HG02938 (cell line): ENCODE measurements at regions not wholly inside any gene's neighbourhood (a gene's known extent, or its start where the extent isn't known, plus 50 kb on each side); places are given as distances from the start of the nearest gene placed in this dataset.
"Not testable (repeated sequence)": the region's sequence is repeated elsewhere in the genome, so short reads cannot be mapped to it uniquely, and the experiment has no call there.

Experiments used
- ATAC-seq: cut with Tn5 transposase; IDR thresholded peaks from one replicate; pipeline ENCODE4 v1.9.1; 2021; ENCODE audit warnings: mild to moderate bottlenecking, moderate library complexity; ENCODE audit not compliant: unreplicated experiment

DNA sequence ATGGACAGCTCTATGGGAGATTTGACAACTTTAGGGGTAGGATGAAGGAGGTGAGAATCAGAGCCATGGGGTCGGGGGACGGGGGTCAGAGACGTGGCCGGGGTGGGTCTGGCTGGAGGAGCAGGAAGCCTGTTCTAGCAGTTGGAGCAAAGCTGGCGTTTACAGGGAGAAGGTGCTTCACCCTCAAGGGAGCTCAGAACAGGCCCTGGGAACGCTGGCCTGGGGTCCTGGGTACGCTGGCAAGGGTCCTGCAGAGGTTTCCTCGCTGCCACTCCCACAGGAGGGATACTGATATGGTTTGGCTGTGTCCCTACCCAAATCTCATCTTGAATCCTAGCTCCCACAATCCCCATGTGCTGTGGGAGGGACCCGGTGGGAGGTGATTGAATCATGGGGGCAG, 205.0 kb upstream of the ARL4C start:
- no peak for ATAC-seq

DNA sequence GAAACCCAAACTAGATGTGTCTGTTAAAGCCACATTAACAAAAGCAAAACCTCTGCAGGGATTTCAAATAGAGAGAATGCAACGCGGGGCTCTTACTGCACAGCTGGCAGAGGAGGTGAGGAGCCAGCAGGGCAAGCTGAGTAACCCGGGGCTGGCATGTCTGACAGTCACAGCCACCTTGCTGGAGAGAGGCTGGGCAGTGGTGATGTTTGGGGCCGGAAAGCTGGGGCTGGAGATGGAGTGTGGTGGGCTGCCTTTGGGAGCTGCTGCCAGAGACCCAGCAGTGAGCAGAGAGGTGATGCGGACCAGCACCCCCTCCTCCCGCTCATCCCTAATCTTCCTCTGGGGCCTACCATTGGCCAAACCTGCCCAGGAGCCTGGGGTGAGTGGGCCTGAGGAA, 204.5 kb upstream of the ARL4C start:
- ATAC-seq: no peak

DNA sequence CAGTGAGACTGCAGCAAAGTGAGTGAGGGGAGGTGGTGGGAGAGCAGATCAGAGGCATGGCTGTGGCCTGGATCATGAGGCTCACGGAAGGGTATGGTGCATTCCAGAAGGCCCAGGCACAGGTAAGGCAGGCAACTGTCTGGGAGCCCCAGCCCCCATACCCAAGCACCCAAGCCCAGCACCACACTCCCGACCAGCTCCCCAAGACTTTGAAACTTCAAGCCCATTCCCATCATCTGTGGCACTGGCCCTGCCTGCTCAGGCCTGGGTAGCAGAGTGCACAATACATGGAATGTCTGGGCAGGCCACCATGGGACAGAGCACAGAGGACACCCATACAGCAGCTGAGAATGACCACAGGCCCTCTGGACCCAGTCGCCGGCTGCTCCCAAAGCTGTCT, 202.6 kb upstream of the ARL4C start:
- ATAC-seq: no peak

DNA sequence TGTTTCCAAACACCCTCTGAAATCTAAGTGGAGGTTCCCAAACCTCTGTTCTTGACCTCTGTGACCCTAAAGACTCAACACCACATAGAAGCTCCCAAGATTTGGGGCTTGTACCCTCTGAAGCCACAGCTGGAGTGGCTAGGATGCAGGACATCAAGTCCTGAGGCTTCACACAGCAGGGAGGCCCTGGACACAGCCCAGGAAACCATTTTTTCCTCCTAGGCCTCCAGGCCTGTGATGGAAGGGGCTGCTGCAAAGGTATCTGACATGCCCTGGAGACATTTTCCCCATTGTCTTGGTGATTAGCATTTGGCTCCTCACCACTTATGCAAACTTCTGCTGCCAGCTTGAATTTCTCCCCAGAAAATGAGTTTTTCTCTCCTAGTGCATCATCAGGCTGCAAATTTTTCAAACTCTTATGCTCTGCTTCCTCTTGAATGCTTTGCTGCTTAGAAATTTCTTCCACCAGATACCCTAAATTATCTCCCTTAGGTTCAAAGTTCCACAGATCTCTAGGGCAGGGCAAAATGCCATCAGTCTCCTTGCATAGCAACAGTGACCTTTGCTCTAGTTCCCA, 200.5 kb upstream of the ARL4C start:
- not testable (repeated sequence) for ATAC-seq

DNA sequence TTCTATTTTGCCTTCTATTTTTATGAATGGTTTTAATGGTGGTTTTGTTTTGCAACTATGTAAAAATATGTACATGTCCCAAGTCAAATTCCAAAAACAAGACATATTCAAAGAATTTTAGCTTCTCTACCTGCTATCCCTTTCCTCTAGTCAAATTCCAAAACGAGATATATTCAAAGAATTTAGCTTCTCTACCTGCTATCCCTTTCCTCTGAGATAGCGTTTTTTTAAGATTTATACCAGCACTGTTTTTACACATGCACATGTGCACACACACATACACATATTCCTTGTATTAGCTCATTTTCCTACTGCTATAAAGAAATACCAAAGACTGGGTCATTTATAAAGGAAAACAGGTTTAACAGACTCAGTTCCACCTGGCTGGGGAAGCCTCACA, 199.1 kb upstream of the ARL4C start:
- no peak for ATAC-seq

DNA sequence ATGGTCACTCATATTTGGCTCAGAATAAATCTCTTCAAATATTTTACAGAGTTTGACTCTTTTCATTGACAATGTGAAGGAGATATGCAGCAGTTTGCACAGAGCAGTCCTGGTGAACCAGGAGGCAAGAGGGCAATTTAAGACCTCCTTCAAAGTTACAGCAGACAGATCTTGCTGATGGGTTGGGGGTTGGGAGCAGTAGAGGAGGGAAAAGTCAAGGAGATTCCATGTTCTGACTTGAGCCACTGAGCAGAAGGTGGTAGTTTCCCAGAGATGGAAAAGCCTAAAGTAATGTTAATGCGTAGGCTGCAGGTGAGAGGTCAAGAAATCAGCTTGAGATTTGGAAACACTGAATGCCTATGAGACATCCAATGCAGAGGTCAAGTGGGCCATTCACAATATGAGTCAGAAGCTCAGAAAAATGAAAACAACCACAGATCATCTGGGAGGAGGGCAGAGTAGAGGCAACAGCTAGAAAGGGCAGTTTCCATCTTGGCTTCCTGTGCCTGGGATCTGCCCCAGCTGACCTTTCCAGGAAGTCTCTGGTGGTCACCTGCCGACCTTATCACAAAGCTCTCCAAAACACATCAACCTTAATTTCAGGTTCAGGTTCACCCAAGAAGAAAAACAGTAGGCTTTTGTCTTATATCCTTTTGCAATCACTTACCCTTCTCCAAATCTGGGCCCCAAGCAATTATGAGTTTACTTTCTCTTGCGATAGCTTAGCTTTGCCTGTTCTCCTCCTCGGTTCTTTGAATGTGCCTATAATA, 197.5 kb upstream of the ARL4C start:
- ATAC-seq: no peak

DNA sequence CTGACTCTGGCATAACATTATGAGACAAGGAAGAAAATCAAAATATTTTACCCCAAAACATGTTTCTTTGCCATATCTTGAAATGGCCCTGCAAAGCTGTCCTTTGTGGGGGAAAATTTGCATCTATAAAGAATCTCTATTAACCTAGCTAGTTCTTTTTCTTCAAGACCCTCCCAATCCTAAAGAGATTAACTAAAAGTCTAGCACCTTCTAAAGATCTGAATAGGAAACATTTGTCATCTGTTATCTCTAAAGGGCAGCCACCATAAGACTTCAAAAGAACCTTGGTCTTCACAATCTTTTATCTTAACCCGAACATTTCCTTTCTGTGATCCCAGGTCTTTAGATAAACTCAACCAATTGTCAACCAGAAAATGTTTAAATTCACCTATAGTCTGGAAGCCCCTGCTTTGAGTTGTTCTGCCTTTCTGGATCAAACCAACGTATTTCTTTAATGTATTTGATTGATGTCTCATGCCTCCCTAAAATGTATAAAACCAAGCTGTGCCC, 196.9 kb upstream of the ARL4C start:
- ATAC-seq: not testable (repeated sequence)

DNA sequence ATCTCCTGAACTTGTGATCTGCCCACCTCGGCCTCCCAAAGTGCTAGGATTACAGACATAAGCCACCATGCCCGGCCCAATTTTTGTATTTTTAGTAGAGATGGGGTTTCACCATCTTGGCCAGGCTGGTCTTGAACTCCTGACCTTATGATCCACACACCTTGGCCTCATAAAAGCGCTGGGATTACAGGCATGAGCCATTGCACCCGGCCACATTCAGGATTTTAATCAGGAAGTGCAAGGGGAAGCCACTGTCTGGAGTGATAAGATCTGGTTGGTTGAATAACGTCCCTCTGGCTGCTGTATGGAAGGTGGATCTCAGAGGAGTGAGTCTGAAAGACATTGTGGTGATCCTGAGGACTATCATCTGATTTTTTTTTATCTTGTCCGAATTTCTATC, 196.3 kb upstream of the ARL4C start:
- ATAC-seq: not testable (repeated sequence)

DNA sequence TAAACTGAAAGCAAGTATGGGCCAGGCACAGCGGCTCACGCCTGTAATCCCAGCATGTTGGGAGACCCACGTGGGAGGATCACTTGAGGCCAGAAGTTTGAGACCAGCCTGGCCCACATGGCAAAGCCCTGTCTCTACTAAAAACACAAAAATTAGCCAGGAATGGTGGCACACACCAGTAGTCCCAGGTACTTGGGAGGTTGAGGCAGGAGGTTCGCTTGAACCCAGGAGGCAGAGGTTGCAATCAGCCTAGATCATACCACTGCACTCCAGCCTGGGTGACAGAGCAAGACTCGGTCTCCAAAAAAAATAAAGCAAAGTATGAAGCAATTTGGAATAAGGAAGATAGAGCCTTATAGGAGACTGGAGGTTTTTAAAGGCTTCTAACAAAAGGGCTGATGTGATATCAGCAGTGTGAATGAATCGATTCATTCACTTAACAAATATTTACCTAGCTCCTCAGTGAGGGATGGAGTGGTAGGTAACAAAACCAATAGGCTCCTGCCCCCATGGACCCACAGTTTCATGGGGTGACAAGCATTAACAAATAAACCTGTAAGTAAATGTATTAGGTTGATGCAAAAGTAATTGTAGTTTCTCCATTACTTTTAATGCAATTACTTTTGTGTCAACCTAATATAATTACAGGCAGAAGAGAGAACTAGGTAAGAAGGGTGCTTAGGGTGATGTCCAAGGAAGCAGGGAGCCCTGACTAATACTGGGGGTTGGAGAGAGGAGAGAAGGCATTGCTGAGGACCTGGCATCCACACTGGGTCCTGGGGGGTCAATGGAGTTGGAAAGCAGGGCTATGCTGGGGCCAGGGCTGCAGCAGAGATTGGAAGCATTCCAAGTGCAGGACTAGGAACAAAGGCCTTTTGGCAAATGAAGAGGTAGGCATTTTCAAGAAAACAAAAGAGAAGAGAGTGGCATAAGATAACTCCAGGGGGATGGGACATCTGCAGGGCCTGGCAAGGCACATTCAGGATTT, 195.4 kb upstream of the ARL4C start:
- ATAC-seq: no peak

DNA sequence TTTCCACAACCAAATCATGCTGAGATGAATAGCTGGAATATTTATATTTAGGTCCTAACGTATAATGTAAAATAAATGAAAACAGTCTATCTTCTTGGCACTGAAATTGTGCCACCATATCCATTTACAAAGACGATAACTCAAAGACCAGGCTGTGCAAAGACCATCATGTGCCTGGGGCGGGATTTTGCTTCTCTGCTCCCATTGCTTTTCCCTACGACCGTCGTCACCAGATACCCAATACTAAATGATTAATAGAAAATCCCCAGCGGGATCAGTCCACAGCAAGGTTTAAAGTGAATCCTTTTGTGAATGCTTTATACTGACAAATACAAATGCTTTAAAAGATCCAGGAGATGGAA, 194.3 kb upstream of the ARL4C start:
- ATAC-seq: no peak

DNA sequence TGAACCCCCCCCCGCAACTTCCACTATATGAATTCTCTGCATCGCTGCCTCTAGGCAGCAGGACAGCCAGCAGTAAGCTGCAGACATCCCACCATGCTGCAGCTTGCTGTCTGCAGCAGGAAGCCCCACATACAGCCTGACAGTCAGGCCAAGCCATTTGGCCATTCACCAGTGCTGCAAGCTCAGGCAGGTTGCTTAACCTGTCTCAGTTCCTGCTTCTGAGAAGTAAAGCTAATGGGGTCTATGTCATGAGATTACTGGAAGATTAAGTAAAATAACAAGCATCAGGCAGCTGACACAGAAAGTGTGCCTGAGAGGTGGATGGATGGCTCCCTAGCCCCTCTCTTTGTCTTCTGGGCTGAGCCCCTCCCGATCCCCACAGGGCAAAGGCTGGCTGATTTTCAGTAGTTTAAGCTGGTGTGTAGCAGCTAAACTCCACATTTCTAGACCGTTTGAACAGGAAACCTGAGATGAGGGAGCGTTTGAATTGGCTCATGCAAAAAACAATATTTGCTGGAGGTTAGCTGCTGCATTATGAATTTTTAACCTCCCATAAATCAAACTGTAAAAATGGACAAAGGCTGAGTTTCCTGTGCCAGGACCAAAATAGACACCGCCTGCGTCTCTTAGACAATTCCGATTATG, 193.8 kb upstream of the ARL4C start:
- ATAC-seq: no peak

DNA sequence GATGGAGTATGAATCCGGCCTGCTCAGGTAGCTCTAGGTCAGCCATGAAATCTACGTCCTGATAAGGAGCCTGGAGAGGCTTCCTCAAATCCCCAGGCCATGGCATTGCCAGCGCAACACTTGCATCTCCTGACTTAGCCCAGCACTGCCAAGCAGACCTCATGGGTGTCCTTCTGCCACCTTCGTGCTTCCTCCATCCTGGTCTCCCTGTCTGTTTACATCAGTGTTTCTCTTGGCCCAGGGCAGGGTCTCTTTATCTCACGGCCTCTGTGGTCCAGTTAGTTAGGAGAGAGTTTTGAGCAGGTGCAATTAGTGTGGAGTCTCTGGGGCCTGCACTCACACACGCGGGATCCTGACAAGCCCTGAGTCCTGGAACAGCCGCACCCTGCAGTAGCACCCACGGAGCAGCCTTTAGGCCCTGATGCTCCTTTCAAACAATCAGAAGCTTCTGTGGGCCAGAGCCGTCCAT, 193.1 kb upstream of the ARL4C start:
- no peak for ATAC-seq

DNA sequence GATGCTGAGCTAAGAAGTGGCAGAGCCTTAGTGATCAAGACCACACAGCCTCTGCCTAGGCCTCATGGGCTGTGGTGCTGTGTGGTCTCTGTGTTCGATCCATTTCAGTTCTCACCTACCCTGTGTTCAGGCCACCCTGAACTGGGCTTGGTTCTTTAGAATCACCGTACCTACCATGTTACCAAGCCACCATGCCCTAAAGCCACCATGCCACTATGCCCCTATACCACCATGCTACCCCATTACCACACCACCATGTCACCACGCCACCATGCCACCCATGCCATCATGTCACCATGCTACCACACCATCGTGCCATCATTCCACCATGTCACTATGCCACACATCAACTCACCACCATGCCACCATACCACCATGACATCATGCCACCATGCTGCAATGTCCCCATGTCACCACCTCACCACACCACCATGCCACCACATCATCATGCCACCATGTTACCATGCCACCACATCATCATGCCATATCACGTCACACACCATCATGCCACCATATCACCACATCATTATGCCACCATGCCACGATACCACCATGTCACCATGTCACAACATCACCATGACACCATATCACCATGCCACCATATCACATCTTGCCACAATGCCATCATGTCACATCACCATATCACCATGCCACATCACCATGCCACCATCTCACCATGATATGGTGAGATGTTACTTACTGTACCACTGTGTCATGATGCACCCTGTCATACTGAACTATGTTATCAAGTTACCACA, 191.0 kb upstream of the ARL4C start:
- no peak for ATAC-seq

DNA sequence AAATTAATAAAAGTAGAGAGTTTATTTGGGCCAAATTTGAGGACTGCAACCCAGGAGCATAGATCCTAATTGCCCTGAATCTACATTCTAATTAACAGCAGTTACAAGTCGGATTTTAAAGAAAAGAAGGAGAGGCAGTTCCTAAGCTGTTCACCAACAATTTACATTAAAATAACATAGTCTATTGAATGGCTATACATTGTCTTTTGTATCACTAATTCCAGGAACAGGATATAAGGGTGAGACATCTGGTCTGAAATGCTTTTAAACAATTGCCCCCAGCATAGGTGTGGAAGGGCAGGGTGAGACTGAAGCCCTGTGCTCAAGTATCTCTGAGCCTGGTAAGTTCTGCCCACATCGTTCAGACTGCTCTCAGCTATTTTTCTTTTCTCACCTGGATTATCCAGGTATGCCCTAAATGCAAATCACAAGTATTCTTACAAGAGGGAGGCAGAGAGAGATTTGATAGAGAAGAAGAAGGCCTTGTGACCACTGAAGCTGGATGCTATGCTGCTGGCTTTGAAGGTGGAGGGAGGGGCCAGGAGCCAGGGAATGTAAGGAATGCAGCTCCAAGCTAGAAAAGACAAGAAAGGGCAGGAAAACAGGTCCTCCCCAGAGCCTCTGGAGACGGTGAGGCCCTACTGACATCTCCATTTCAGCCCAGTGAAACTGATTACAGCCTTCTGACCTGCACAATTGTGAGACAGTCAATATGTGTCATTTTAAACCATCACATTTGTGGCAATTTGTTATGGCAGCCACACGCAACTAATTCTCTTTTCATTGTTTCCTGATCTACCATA, 189.4 kb upstream of the ARL4C start:
- ATAC-seq: no peak

DNA sequence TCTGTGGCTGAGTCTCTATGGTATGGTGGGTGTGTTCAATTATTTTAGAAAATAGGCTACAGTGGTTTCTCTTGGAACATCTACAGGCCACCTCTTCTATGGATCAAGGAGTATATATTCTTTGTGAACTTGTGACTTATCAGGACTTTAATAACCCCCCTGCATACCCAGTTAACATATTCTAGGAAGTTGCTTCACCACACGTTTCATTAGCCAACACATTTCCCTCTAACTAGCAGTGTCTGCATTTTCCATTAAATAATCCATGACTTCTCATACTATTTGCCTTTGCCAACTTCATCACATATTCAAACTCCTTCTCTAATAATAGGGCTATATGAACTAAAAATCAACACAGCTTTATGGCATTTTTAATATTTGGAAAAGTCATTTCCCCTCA, 187.6 kb upstream of the ARL4C start:
- no peak for ATAC-seq

DNA sequence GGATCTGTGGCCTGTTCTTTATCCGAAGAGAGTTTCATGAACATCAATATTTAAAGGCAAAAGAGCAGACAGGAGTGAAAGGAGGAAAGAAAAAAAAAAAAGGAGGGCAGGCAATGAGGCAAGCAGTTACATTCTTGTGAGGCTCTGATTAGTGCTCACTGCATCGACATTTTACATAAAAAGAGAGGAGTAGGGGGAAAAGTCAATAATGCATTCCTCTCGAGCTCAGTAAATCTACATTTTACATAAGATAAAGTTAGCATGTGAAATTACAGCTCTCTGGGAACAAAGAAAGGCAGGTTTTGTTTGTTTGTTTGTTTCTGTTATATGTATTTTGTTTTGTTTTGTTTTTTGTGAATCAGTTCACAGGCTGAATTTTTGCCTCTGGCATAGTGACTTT, 187.1 kb upstream of the ARL4C start:
- no peak for ATAC-seq

DNA sequence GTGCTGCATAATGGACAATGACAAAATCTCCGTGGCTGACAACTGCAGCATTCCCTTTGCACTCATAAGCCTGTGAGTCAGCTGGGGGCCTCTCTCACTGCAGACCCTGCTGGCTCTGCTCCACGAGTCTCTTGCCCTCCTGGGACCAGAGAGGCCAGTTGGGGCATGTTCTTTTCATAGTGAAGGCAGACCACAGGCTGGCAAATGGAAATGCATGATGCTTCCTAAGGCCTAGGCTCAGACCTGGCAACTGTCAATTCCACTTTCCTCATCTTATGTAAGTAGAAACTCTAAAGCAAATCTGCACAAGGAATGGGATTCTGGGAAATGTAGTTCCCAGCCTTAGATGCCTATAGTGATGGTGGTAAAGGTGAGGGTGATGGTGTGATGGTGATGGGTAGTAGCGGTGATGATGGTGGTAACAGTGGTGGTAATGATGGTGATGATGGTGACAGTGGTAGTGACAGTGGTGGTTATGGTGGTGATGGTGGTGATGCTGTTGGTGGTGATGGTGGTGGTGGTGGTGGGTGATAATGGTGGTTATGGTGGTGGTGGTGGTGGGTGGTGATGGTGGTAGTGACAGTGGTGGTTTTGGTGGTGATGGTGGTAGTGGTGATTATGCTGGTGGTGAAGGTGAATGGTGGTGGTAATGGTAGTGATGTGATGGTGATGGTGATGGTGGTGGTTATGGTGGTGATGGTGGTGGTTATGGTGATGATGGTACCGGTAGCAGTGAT, 185.8 kb upstream of the ARL4C start:
- ATAC-seq: no peak

DNA sequence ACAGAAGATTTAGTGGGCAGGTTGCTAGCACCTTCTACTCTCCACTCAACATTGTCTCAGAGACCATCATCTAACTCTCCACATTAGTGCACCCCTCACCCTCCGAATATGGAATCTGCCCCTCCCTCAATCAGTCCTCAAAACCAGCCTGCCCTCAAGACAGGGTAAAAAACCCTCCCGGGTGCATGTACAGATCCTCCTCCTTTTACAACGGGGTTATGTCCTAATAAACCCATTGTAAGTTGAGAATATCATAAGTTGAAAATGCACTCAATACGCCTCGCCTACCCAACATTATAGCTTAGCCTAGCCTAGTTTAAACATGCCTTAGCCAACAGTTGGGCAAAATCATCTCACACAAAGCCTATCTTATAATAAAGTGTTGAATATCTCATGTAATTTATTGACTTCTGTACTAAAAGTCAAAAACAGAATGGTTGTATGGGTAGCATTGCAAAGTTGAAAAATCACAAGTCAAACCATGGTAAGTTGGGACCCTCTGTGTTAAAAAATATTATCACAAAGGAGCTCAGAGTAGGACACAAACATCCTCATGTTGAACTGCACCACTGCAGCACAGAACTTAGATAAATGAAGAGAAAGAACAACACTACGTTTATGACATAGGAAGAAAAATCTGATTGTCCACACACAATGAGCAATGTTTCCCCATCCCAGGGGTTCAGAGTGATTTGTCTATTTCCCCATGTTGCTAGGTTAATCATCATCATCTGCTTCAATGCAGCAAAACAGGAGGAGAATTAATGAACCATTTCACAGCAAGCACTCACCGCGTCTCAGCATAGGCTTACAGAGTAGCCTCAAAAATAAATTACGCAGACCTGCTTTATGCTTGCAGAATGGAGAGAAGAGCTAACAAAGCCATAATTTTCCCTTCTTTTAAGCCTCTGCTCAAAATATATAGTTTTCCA, 184.1 kb upstream of the ARL4C start:
- no peak for ATAC-seq
